Activated CD4-positive, alpha-beta T cell treated with anti-CD3 and anti-CD28 coated beads, Interleukin-10, Interleukin-2, amounts not matched to agents 100 ng/mL and 50 ng/mL, durations not matched to agents 16 hours and 8 hours (primary cell): ENCODE measurements at regions not wholly inside any gene's neighbourhood (a gene's known extent, or its start where the extent isn't known, plus 50 kb on each side); places are given as distances from the start of the nearest gene placed in this dataset.

Experiments used
- DNase-seq: peaks from one replicate; pipeline ENCODE4 v3.0.0-alpha.2; 2020

GRCh38 chr12:98296462-98297079 lies 218.8 kb upstream of the TMPO start:
- no peak for DNase-seq

- no peak for DNase-seq
Measured at GRCh38 chr12:98297538-98297937, 217.9 kb upstream of the TMPO start.

- no peak for DNase-seq
Measured at GRCh38 chr12:98308141-98308540, 207.2 kb upstream of the TMPO start.

- DNase-seq = no peak
Measured at GRCh38 chr12:98317939-98318899, 197.2 kb upstream of the TMPO start.

- no peak for DNase-seq
Measured at GRCh38 chr12:98319716-98320425, 195.5 kb upstream of the TMPO start.

GRCh38 chr12:98325003-98325402 lies 190.4 kb upstream of the TMPO start:
- DNase-seq = no peak

- DNase-seq = no peak
Measured at GRCh38 chr12:98328467-98328866, 186.9 kb upstream of the TMPO start.

GRCh38 chr12:98329589-98329988 lies 185.8 kb upstream of the TMPO start:
- no peak for DNase-seq

- DNase-seq = no peak
Measured at GRCh38 chr12:98332642-98333041, 182.7 kb upstream of the TMPO start.

GRCh38 chr12:98334768-98335167 lies 180.6 kb upstream of the TMPO start:
- no peak for DNase-seq

- DNase-seq = no peak
Measured at GRCh38 chr12:98341026-98341425, 174.4 kb upstream of the TMPO start.

GRCh38 chr12:98341732-98342131 lies 173.7 kb upstream of the TMPO start:
- no peak for DNase-seq

- no peak for DNase-seq
Measured at GRCh38 chr12:98343002-98343567, 172.3 kb upstream of the TMPO start.

- no peak for DNase-seq
Measured at GRCh38 chr12:98344046-98344930, 171.1 kb upstream of the TMPO start.

GRCh38 chr12:98345308-98345876 lies 170.0 kb upstream of the TMPO start:
- DNase-seq = no peak

- DNase-seq = peak; percentile 80
Measured at GRCh38 chr12:98351089-98351488, 164.3 kb upstream of the TMPO start.

GRCh38 chr12:98351784-98352183 lies 163.6 kb upstream of the TMPO start:
- no peak for DNase-seq

- DNase-seq = peak; percentile 82
Measured at GRCh38 chr12:98352218-98352811, 163.1 kb upstream of the TMPO start.

- no peak for DNase-seq
Measured at GRCh38 chr12:98352835-98353234, 162.6 kb upstream of the TMPO start.

- no peak for DNase-seq
Measured at GRCh38 chr12:98354520-98355035, 160.8 kb upstream of the TMPO start.

- no peak for DNase-seq
Measured at GRCh38 chr12:98355322-98355721, 160.1 kb upstream of the TMPO start.
